ENCODE measurements at regions not wholly inside any gene's neighbourhood (a gene's known extent, or its start where the extent isn't known, plus 50 kb on each side); places are given as distances from the start of the nearest gene placed in this dataset.
"Not testable (repeated sequence)": the region's sequence is repeated elsewhere in the genome, so short reads cannot be mapped to it uniquely, and the experiment has no call there.

DNA sequence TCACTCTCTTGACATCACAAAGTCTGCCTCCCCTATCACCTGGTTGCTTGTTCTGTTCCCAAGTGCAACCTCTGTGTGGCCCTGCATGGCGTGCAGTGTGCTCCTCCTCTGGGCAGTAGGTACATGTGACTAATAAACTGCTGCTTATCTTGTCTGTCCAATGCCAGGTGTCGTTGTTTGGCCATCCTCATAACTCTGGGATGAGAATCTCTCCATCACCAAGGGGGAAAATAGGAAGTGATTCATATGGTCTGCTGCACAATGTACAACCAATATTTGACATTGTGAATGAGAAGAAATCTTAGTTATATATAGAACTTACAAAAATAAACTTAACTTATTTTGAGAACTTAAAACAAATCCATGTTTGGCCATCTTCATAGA, 135.2 kb downstream of the INHBA start:
- Histone ChIP-seq H3K4me1 (ENCODE audit: control insufficient read depth in 1 of 2, insufficient read depth in 2 of 2, low read length in 2 of 2) (no peaks in the 10 kb centered on the region), H3K36me3 (ENCODE audit: control insufficient read depth in 1 of 2, insufficient read depth in 2 of 2, low read length in 2 of 2) (no peaks in the 10 kb centered on the region), H3K9ac (ENCODE audit: low read depth in 1 of 2, low read length in 2 of 2) (no peak overlapping the region), H3K4me3 (ENCODE audit: low read depth in 1 of 2, low read length in 2 of 2) (no peak overlapping the region), H3K27me3 (ENCODE audit: control insufficient read depth in 1 of 2, insufficient read depth in 2 of 2, low read length in 2 of 2) (no peaks in the 10 kb centered on the region), H3K27ac (ENCODE audit: low read depth, low read length) (no peak overlapping the region), H3K9me3 (ENCODE audit: control insufficient read depth in 1 of 2, low read length in 2 of 2) (no peaks in the 10 kb centered on the region)

DNA sequence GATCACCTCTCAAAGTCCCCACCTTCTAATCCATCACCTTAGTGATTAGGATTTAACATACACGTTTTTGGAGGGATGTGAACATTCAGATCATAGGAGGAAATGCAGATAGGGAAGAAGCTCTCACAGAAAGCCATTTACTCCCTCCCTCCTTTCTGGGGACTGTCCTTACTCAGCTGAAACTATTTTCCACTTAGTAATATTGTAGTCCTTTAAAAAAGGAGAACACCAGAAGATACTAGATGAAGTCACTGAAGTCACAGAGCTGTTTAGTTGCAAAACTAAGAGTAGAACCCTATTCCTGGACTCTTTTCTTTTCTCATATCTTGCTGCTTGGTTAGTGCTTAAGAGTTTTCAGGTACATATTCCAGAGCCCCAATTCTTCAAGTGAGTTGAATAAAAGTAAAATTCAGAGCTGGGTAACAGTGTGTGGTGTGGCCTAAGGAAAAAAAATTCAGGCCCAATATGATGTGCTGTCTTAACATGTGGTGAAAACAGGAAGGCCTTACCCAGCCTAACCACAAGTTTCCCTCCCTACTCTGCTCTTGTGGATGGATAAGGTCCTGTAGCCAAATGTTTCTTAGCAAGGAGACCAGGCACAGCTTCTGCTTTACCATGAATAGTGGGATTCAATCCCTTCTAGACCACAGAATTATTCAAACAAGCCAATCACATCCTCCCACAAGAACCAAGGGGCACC, 135.7 kb downstream of the INHBA start:
- Histone ChIP-seq H3K4me3 (ENCODE audit: low read depth in 1 of 2, low read length in 2 of 2) (no peak overlapping the region), H3K27me3 (ENCODE audit: control insufficient read depth in 1 of 2, insufficient read depth in 2 of 2, low read length in 2 of 2) (no peaks in the 10 kb centered on the region), H3K9ac (ENCODE audit: low read depth in 1 of 2, low read length in 2 of 2) (no peak overlapping the region), H3K36me3 (ENCODE audit: control insufficient read depth in 1 of 2, insufficient read depth in 2 of 2, low read length in 2 of 2) (no peaks in the 10 kb centered on the region), H3K27ac (ENCODE audit: low read depth, low read length) (no peak overlapping the region), H3K9me3 (ENCODE audit: control insufficient read depth in 1 of 2, low read length in 2 of 2) (no peaks in the 10 kb centered on the region), H3K4me1 (ENCODE audit: control insufficient read depth in 1 of 2, insufficient read depth in 2 of 2, low read length in 2 of 2) (no peaks in the 10 kb centered on the region)

DNA sequence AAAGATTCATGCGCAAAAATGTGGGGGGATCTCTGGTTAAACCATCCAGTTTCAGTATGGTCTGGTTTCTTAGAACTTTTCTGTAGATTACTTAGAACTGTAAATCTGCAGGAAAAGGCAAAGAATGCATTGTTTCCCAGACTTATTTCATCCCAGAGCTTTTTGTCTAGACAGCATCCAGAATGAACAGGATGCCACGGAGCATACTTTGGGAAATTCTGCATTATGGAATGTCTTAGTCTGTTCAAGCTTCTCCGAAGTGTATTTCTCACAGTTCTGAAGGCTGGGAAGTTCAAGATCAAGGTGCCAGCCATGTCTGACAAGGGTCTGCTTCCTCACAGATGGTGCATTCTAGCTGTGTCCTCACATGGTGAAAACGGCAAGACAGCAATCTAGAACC, 136.3 kb downstream of the INHBA start:
- no peaks in the 10 kb centered on the region for H3K36me3 ChIP-seq (ENCODE audit: control insufficient read depth in 1 of 2, insufficient read depth in 2 of 2, low read length in 2 of 2)
- no peak overlapping the region for H3K4me3 ChIP-seq (ENCODE audit: low read depth in 1 of 2, low read length in 2 of 2)
- H3K4me1 ChIP-seq (ENCODE audit: control insufficient read depth in 1 of 2, insufficient read depth in 2 of 2, low read length in 2 of 2), result no peaks in the 10 kb centered on the region
- no peaks in the 10 kb centered on the region for H3K27me3 ChIP-seq (ENCODE audit: control insufficient read depth in 1 of 2, insufficient read depth in 2 of 2, low read length in 2 of 2)
- no peak overlapping the region for H3K9ac ChIP-seq (ENCODE audit: low read depth in 1 of 2, low read length in 2 of 2)
- H3K27ac ChIP-seq (ENCODE audit: low read depth, low read length), result no peak overlapping the region
- H3K9me3 ChIP-seq (ENCODE audit: control insufficient read depth in 1 of 2, low read length in 2 of 2), result no peaks in the 10 kb centered on the region

DNA sequence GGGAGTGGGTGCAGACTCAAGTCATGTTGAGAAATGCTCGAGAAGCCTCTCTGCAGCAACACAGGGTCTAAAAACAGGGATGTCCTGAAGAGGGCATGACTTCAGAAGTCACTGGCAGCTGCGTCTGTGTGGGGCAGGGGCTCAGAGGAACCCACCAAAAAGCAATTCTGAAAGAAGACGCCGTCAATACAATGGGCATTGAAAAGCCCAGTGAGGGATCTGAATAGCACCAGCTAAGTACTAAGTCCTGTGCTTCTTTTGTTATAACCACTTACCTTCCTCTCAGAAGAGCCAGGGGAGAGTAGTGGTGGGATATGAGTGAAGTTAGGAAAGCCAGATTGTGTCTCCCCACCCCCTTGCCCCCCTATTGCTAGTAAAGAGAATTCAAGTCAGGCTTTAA, 137.2 kb downstream of the INHBA start:
- Histone ChIP-seq H3K4me1 (ENCODE audit: control insufficient read depth in 1 of 2, insufficient read depth in 2 of 2, low read length in 2 of 2) (no peaks in the 10 kb centered on the region), H3K27ac (ENCODE audit: low read depth, low read length) (no peak overlapping the region), H3K4me3 (ENCODE audit: low read depth in 1 of 2, low read length in 2 of 2) (no peak overlapping the region)

DNA sequence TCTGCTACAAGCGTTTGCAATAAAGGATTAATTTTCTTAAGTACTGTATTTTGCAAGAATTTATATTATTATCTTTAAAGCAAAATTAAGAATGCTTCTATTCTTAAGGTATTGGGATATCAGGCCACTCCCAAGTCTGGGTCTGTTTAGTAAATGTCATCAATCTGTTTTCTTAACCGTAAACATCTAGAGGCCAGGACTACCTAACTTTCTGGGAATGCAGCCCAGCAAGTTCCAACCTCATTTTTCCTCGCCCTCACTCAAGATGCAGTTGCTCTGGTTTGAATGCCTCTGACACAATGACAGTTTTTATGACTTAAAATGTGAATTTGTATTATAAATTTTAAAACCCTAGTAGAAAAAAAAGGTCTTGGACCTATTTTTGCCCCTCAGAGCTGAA, 143.5 kb downstream of the INHBA start:
- Histone ChIP-seq H3K27ac (ENCODE audit: low read depth, low read length) (no peak overlapping the region), H3K4me1 (ENCODE audit: control insufficient read depth in 1 of 2, insufficient read depth in 2 of 2, low read length in 2 of 2) (no peaks in the 10 kb centered on the region), H3K4me3 (ENCODE audit: low read depth in 1 of 2, low read length in 2 of 2) (no peak overlapping the region), H3K9me3 (ENCODE audit: control insufficient read depth in 1 of 2, low read length in 2 of 2) (peaks cover 0 to 5% of the 10 kb centered on the region in 2 donors), H3K9ac (ENCODE audit: low read depth in 1 of 2, low read length in 2 of 2) (no peak overlapping the region), H3K36me3 (ENCODE audit: control insufficient read depth in 1 of 2, insufficient read depth in 2 of 2, low read length in 2 of 2) (no peaks in the 10 kb centered on the region), H3K27me3 (ENCODE audit: control insufficient read depth in 1 of 2, insufficient read depth in 2 of 2, low read length in 2 of 2) (no peaks in the 10 kb centered on the region)

More for the DNA sequence above, 137.2 kb downstream of the INHBA start:
- no peaks in the 10 kb centered on the region for H3K9me3 ChIP-seq (ENCODE audit: control insufficient read depth in 1 of 2, low read length in 2 of 2)
- H3K27me3 ChIP-seq (ENCODE audit: control insufficient read depth in 1 of 2, insufficient read depth in 2 of 2, low read length in 2 of 2), result no peaks in the 10 kb centered on the region
- H3K9ac ChIP-seq (ENCODE audit: low read depth in 1 of 2, low read length in 2 of 2), result no peak overlapping the region
- H3K36me3 ChIP-seq (ENCODE audit: control insufficient read depth in 1 of 2, insufficient read depth in 2 of 2, low read length in 2 of 2), result no peaks in the 10 kb centered on the region

DNA sequence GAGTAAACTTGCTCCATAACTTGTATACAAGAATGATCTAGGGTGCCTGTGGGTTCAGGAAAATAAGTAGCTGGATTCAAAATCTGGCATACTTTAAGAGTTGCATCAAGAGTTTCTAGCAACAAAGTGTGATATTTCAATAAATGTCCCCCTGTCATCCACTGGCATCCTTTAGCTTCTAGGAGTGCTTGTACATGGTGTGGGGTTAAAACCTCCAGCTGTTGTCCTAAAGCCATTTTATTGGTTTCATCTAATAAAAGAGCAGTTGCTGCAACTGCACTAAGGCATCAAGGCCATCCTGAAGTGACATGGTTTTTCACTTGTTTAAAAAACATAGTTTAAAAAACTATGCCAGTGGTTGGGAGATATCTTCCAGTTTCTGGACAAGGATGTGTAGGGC, 148.4 kb downstream of the INHBA start:
- H3K9ac ChIP-seq (ENCODE audit: low read depth in 1 of 2, low read length in 2 of 2), result no peak overlapping the region
- H3K9me3 ChIP-seq (ENCODE audit: control insufficient read depth in 1 of 2, low read length in 2 of 2), result peaks cover 0 to 5% of the 10 kb centered on the region in 2 donors
- no peaks in the 10 kb centered on the region for H3K36me3 ChIP-seq (ENCODE audit: control insufficient read depth in 1 of 2, insufficient read depth in 2 of 2, low read length in 2 of 2)
- H3K4me1 ChIP-seq (ENCODE audit: control insufficient read depth in 1 of 2, insufficient read depth in 2 of 2, low read length in 2 of 2), result no peaks in the 10 kb centered on the region
- H3K27me3 ChIP-seq (ENCODE audit: control insufficient read depth in 1 of 2, insufficient read depth in 2 of 2, low read length in 2 of 2), result no peaks in the 10 kb centered on the region
- H3K4me3 ChIP-seq (ENCODE audit: low read depth in 1 of 2, low read length in 2 of 2), result no peak overlapping the region
- no peak overlapping the region for H3K27ac ChIP-seq (ENCODE audit: low read depth, low read length)

DNA sequence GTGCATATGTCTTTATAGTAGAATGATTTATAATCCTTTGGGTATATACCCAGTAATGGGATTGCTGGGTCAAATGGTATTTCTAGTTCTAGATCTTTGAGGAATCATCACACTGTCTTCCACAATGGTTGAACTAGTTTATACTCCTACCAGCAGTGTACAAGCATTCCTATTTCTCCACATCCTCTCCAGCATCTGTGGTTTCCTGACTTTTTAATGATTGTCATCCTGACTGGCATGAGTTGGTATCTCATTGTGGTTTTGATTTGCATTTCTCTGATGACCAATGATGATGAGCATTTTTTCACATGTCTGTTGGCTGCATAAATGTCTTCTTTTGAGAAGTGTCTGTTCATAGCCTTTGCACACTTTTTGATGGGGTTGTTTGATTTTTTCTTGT, 152.8 kb downstream of the INHBA start:
- H3K4me1 ChIP-seq (ENCODE audit: control insufficient read depth in 1 of 2, insufficient read depth in 2 of 2, low read length in 2 of 2); H3K4me3 ChIP-seq (ENCODE audit: low read depth in 1 of 2, low read length in 2 of 2); H3K9me3 ChIP-seq (ENCODE audit: control insufficient read depth in 1 of 2, low read length in 2 of 2); H3K36me3 ChIP-seq (ENCODE audit: control insufficient read depth in 1 of 2, insufficient read depth in 2 of 2, low read length in 2 of 2); H3K9ac ChIP-seq (ENCODE audit: low read depth in 1 of 2, low read length in 2 of 2); H3K27me3 ChIP-seq (ENCODE audit: control insufficient read depth in 1 of 2, insufficient read depth in 2 of 2, low read length in 2 of 2); H3K27ac ChIP-seq (ENCODE audit: low read depth, low read length): not testable (repeated sequence)

DNA sequence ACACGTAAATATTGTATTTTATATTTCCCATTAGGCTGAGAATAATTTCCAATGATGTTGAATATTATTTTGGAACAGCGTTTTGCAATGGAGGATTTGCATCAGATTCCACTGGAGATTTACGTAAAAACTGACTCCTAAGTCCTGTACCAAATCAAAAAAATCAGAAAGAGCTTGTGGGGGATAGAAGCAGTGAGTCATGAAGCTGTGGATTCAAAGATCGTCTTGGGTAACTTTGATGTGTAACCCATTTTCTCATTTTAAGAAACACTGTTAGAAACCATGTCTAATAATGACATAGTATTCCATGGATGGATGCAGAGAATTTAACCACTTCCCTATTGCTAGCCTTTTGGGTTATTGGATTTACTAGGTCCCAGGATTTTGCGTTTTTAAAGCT, 158.6 kb downstream of the INHBA start:
- no peaks in the 10 kb centered on the region for H3K36me3 ChIP-seq (ENCODE audit: control insufficient read depth in 1 of 2, insufficient read depth in 2 of 2, low read length in 2 of 2)
- H3K9ac ChIP-seq (ENCODE audit: low read depth in 1 of 2, low read length in 2 of 2), result no peak overlapping the region
- peaks cover 0 to 3% of the 10 kb centered on the region in 2 donors for H3K9me3 ChIP-seq (ENCODE audit: control insufficient read depth in 1 of 2, low read length in 2 of 2)
- no peaks in the 10 kb centered on the region for H3K27me3 ChIP-seq (ENCODE audit: control insufficient read depth in 1 of 2, insufficient read depth in 2 of 2, low read length in 2 of 2)
- H3K27ac ChIP-seq (ENCODE audit: low read depth, low read length), result no peak overlapping the region
- no peak overlapping the region for H3K4me3 ChIP-seq (ENCODE audit: low read depth in 1 of 2, low read length in 2 of 2)
- H3K4me1 ChIP-seq (ENCODE audit: control insufficient read depth in 1 of 2, insufficient read depth in 2 of 2, low read length in 2 of 2), result no peaks in the 10 kb centered on the region

DNA sequence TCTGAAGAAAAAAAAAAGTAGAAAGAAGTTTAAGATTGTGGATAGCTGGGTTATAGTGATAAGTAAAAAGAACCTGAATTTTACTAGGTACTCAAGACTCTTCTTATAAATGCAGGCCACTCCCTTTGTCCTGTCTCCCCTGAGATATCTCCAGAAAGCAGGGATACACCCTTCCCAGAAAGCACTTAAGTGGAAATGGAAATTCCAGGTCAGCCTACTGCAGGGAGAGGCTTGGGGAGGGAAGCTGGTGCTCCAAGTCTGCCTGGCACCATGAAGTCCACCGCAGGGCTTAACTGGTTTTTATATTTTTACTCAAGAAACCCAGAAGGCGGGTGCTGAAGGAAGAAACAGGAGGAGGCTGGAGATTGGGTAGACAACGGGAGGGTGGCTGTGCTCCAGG, 162.3 kb downstream of the INHBA start:
- Histone ChIP-seq H3K9ac (ENCODE audit: low read depth in 1 of 2, low read length in 2 of 2) (no peak overlapping the region), H3K27ac (ENCODE audit: low read depth, low read length) (no peak overlapping the region), H3K9me3 (ENCODE audit: control insufficient read depth in 1 of 2, low read length in 2 of 2) (no peaks in the 10 kb centered on the region), H3K27me3 (ENCODE audit: control insufficient read depth in 1 of 2, insufficient read depth in 2 of 2, low read length in 2 of 2) (no peaks in the 10 kb centered on the region), H3K36me3 (ENCODE audit: control insufficient read depth in 1 of 2, insufficient read depth in 2 of 2, low read length in 2 of 2) (no peaks in the 10 kb centered on the region), H3K4me3 (ENCODE audit: low read depth in 1 of 2, low read length in 2 of 2) (no peak overlapping the region), H3K4me1 (ENCODE audit: control insufficient read depth in 1 of 2, insufficient read depth in 2 of 2, low read length in 2 of 2) (no peaks in the 10 kb centered on the region)

DNA sequence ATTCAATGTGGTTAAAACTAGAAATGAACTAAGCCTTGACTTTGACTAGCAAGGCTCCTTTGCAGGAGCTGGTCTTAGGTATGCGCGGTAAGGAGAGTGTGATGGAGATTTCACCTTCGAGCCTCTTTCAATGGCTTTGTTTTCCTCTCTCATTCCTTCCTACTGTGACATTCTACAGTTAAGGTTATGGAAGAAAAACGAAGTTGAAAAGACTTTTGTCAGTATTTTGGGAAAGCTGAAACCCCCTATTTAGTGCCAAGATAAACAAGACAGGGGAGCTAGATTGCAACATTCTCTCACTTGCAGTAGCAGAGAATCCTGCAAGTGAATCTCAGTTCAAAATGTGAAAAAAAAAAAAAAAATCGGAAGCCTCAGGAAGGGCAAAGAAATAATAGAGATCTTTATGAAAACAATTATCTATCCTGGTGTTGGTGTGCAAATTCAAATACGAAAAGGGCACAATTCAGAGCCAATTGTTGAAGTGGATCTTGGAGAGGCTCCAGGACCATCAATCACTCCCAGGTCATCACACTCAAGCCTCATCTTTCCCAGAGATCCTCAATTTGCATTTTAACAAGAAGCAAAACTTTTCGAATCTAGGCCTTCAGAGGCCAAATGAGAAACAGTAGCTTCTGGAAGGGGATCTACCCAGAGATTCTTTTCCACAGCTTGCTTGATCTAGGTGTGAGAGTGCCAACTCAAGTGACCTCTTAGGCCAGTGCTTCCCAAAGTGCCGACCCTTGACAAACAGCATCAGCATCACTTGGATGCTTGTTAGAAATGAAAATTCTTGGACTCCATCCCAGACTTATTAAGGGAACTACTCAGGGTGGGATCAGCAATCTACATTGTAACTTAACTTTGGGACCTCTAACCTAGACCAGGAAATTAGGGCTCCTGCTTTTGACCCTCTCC, 163.8 kb downstream of the INHBA start:
- no peaks in the 10 kb centered on the region for H3K36me3 ChIP-seq (ENCODE audit: control insufficient read depth in 1 of 2, insufficient read depth in 2 of 2, low read length in 2 of 2)
- H3K27ac ChIP-seq (ENCODE audit: low read depth, low read length), result no peak overlapping the region
- no peak overlapping the region for H3K9ac ChIP-seq (ENCODE audit: low read depth in 1 of 2, low read length in 2 of 2)
- no peaks in the 10 kb centered on the region for H3K4me1 ChIP-seq (ENCODE audit: control insufficient read depth in 1 of 2, insufficient read depth in 2 of 2, low read length in 2 of 2)
- no peaks in the 10 kb centered on the region for H3K27me3 ChIP-seq (ENCODE audit: control insufficient read depth in 1 of 2, insufficient read depth in 2 of 2, low read length in 2 of 2)
- H3K4me3 ChIP-seq (ENCODE audit: low read depth in 1 of 2, low read length in 2 of 2), result no peak overlapping the region
- H3K9me3 ChIP-seq (ENCODE audit: control insufficient read depth in 1 of 2, low read length in 2 of 2), result no peaks in the 10 kb centered on the region

All from duodenal mucosa (tissue), 2 donors.